K562 (cell line): ENCODE measurements at regions not wholly inside any gene's neighbourhood (a gene's known extent, or its start where the extent isn't known, plus 50 kb on each side); places are given as distances from the start of the nearest gene placed in this dataset.

Experiments
- CTBP1 ChIP-seq: fragments of 450-650 bp; IDR thresholded peaks from 2 replicates; pipeline ENCODE4 v1.6.1; 2016; ENCODE audit warnings: borderline replicate concordance
- ESRRB ChIP-seq: fragments of 250-450 bp; sonication (Bioruptor Pico); IDR thresholded peaks from 2 replicates; pipeline ENCODE4 v1.5.0; 2020; ENCODE audit warnings: mild to moderate bottlenecking, moderate library complexity, borderline replicate concordance
- FOSL1 ChIP-seq: fragments of 200-800 bp; sonication (Bioruptor generic); conservative IDR thresholded peaks from 2 replicates; pipeline ENCODE4 v1.6.1; 2016; ENCODE audit warnings: missing genetic modification characterization, missing compliant biosample characterization
- POLR2A ChIP-seq: fragments of 450-650 bp; conservative IDR thresholded peaks from 2 replicates; pipeline ENCODE4 v1.6.1; 2016
- SPI1 ChIP-seq: IDR thresholded peaks from 2 replicates; pipeline ENCODE4 v1.6.1; 2011; ENCODE audit warnings: low read depth, low read length, control low read depth, borderline replicate concordance
- TF ChIP-seq, protein P1 (sequence below): fragments of 450-650 bp; IDR thresholded peaks from 2 replicates; pipeline ENCODE4 v1.6.1; 2016; ENCODE audit warnings: low read depth

DNA sequence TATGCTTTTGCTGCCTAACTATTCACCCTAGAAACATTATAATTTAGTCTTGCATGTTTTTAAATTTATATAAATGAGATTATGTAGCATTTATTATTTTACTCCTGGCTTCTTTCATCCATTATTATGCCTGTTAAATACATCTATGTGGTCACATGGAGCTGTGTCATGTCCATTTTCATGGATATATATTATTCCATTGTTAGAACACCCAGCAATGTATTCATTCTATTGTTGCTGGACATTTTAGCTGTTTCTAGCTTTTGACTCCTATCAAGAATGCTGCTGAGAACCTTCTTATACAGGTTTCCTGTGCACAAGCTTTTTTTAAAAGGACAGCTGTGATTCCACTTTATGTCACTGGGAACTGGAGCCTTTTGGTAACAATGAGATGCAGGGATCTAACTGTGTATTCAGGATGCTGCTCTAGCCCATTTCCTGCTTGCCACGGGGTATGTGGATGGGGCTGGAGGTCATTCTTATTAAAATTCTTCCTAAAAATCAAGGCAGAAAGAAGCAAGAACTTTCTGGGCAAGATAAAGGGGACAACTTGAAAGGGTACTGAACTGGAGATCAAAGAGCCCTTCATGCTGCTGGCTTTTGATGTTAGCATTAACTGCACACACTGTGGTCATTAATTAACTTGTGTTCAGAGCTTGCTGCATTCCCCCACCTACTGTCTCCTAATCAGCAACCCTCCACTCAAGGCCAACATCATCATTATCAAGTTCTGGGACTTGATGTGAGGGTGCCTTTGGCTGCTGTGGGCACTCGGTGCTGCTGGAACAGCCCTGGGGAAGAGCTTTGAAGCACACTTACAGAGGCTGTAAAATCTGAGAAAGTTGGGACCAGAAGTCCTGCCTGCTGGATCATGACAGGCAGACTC, 96.6 kb upstream of the AKIRIN2 start (continued):
- no peak for TF ChIP-seq ESRRB
- TF ChIP-seq, protein P1, sequence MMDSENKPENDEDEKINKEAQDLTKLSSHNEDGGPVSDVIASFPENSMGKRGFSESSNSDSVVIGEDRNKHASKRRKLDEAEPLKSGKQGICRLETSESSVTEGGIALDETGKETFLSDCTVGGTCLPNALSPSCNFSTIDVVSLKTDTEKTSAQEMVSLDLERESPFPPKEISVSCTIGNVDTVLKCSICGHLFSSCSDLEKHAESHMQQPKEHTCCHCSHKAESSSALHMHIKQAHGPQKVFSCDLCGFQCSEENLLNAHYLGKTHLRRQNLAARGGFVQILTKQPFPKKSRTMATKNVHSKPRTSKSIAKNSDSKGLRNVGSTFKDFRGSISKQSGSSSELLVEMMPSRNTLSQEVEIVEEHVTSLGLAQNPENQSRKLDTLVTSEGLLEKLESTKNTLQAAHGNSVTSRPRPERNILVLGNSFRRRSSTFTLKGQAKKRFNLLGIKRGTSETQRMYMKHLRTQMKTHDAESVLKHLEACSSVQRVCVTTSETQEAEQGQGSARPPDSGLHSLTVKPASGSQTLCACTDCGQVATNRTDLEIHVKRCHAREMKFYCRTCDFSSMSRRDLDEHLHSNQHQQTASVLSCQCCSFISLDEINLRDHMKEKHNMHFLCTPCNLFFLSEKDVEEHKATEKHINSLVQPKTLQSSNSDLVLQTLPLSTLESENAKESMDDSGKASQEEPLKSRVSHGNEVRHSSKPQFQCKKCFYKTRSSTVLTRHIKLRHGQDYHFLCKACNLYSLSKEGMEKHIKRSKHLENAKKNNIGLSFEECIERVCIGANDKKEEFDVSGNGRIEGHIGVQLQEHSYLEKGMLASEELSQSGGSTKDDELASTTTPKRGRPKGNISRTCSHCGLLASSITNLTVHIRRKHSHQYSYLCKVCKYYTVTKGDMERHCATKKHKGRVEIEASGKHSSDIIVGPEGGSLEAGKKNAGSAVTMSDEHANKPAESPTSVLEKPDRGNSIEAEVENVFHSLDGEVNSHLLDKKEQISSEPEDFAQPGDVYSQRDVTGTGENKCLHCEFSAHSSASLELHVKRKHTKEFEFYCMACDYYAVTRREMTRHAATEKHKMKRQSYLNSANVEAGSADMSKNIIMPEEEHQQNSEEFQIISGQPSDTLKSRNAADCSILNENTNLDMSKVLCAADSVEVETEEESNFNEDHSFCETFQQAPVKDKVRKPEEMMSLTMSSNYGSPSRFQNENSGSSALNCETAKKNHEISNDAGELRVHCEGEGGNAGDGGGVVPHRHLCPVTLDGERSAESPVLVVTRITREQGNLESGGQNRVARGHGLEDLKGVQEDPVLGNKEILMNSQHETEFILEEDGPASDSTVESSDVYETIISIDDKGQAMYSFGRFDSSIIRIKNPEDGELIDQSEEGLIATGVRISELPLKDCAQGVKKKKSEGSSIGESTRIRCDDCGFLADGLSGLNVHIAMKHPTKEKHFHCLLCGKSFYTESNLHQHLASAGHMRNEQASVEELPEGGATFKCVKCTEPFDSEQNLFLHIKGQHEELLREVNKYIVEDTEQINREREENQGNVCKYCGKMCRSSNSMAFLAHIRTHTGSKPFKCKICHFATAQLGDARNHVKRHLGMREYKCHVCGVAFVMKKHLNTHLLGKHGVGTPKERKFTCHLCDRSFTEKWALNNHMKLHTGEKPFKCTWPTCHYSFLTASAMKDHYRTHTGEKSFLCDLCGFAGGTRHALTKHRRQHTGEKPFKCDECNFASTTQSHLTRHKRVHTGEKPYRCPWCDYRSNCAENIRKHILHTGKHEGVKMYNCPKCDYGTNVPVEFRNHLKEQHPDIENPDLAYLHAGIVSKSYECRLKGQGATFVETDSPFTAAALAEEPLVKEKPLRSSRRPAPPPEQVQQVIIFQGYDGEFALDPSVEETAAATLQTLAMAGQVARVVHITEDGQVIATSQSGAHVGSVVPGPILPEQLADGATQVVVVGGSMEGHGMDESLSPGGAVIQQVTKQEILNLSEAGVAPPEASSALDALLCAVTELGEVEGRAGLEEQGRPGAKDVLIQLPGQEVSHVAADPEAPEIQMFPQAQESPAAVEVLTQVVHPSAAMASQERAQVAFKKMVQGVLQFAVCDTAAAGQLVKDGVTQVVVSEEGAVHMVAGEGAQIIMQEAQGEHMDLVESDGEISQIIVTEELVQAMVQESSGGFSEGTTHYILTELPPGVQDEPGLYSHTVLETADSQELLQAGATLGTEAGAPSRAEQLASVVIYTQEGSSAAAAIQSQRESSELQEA = no peak
- TF ChIP-seq SPI1 = no peak
- TF ChIP-seq POLR2A = no peak
- no peak for TF ChIP-seq FOSL1
- TF ChIP-seq CTBP1 = no peak
- TF ChIP-seq, all 486 proteins: peak for 0
